Neural cell (in vitro differentiated cells): ENCODE measurements at regions not wholly inside any gene's neighbourhood (a gene's known extent, or its start where the extent isn't known, plus 50 kb on each side); places are given as distances from the start of the nearest gene placed in this dataset.

Experiments used
- H2AFZ ChIP-seq: fragments of 200-600, 300-800 bp; sonication (generic), shearing (Covaris generic); 2 replicates; pipeline ENCODE4 v1.6.0; 2014; ENCODE audit warnings: low read depth, mild to moderate bottlenecking, antibody characterized with exemption, low read length, moderate library complexity
- H3F3A ChIP-seq: fragments of 200-600 bp; shearing (Covaris generic); 2 replicates; pipeline ENCODE4 v1.6.1; 2016; ENCODE audit warnings: mild to moderate bottlenecking, moderate library complexity, mixed read lengths, antibody characterized with exemption, low read length; ENCODE audit not compliant: insufficient read depth, poor library complexity, severe bottlenecking
- H3K27ac ChIP-seq: fragments of 200-600, 300-800 bp; sonication (generic), shearing (Covaris generic); 2 replicates; pipeline ENCODE4 v1.5.1; 2014; ENCODE audit warnings: mild to moderate bottlenecking, low read length, moderate library complexity
- H3K27me3 ChIP-seq: fragments of 300-800, 200-600 bp; sonication (generic), shearing (Covaris generic); 2 replicates; pipeline ENCODE4 v1.6.0; 2014; ENCODE audit warnings: mild to moderate bottlenecking, low read depth, low read length, moderate library complexity; ENCODE audit not compliant: insufficient read depth
- H3K36me3 ChIP-seq: fragments of 300-800, 200-600 bp; sonication (generic), shearing (Covaris generic); 2 replicates; pipeline ENCODE4 v1.5.1; 2014; ENCODE audit warnings: mild to moderate bottlenecking, antibody characterized with exemption, low read length, moderate library complexity; ENCODE audit not compliant: insufficient read depth
- H3K4me2 ChIP-seq: fragments of 300-800, 200-600 bp; sonication (generic), shearing (Covaris generic); 2 replicates; pipeline ENCODE4 v1.6.0; 2014; ENCODE audit warnings: mild to moderate bottlenecking, low read length
- H3K4me3 ChIP-seq: fragments of 300-800, 200-600 bp; sonication (generic), shearing (Covaris generic); 2 replicates; pipeline ENCODE4 v1.5.1; 2014; ENCODE audit warnings: mild to moderate bottlenecking, low read length, moderate library complexity
- H3K79me2 ChIP-seq: fragments of 200-600 bp; shearing (Covaris generic); replicated peaks from 2 replicates; pipeline ENCODE4 v1.6.0; 2014; ENCODE audit warnings: mild to moderate bottlenecking, low read length, moderate library complexity; ENCODE audit not compliant: insufficient read depth
- H3K9ac ChIP-seq: fragments of 300-800, 200-600 bp; sonication (generic), shearing (Covaris generic); 2 replicates; pipeline ENCODE4 v1.6.1; 2016; ENCODE audit warnings: mild to moderate bottlenecking, low read length, mixed read lengths
- H3K9me2 ChIP-seq: fragments of 200-600 bp; shearing (Covaris generic); 2 replicates; pipeline ENCODE4 v1.6.1; 2016; ENCODE audit warnings: mild to moderate bottlenecking, low read length, mixed read lengths; ENCODE audit not compliant: insufficient read depth
- H3K9me3 ChIP-seq: fragments of 200-600, 300-800 bp; sonication (generic), shearing (Covaris generic); 2 replicates; pipeline ENCODE4 v1.6.1; 2016; ENCODE audit warnings: mild to moderate bottlenecking, mixed run types, low read length, moderate library complexity, mixed read lengths
- H4K20me1 ChIP-seq: fragments of 200-600 bp; shearing (Covaris generic); 2 replicates; pipeline ENCODE4 v1.6.1; 2016; ENCODE audit warnings: mild to moderate bottlenecking, mixed run types; ENCODE audit not compliant: insufficient read depth
- EP300 ChIP-seq: fragments of 450-650 bp; conservative IDR thresholded peaks from 2 replicates; pipeline ENCODE4 v1.6.1; 2014; ENCODE audit warnings: antibody characterized with exemption, mild to moderate bottlenecking, moderate library complexity; ENCODE audit not compliant: poor library complexity, severe bottlenecking
- EZH2 ChIP-seq: fragments of 200-600, 300-800 bp; shearing (Covaris generic), sonication (generic); IDR thresholded peaks from 2 replicates; pipeline ENCODE4 v1.6.1; 2014; ENCODE audit warnings: antibody characterized with exemption, low read length, borderline replicate concordance, mild to moderate bottlenecking; ENCODE audit not compliant: insufficient read depth, poor library complexity, severe bottlenecking
- MXI1 ChIP-seq: fragments of 450-650 bp; conservative IDR thresholded peaks from 2 replicates; pipeline ENCODE4 v1.6.1; 2014; ENCODE audit warnings: antibody characterized with exemption, mild to moderate bottlenecking; ENCODE audit not compliant: poor library complexity, severe bottlenecking
- POLR2AphosphoS5 ChIP-seq: IDR thresholded peaks from 2 replicates; pipeline ENCODE4 v1.6.1; 2012
- RAD21 ChIP-seq: fragments of 450-650 bp; conservative IDR thresholded peaks from 2 replicates; pipeline ENCODE4 v1.6.1; 2014; ENCODE audit warnings: antibody characterized with exemption, mild to moderate bottlenecking, moderate library complexity
- SMC3 ChIP-seq: fragments of 450-650 bp; conservative IDR thresholded peaks from 2 replicates; pipeline ENCODE4 v1.6.1; 2014; ENCODE audit warnings: antibody characterized with exemption, mild to moderate bottlenecking, moderate library complexity; ENCODE audit not compliant: poor library complexity
- TAF1 ChIP-seq: IDR thresholded peaks from 2 replicates; pipeline ENCODE4 v1.6.1; 2012; ENCODE audit warnings: low read depth
- TF ChIP-seq, protein P1 (sequence below): IDR thresholded peaks from 2 replicates; pipeline ENCODE4 v1.6.1; 2012; ENCODE audit warnings: borderline replicate concordance
- TF ChIP-seq, protein P2 (sequence below): fragments of 450-650 bp; IDR thresholded peaks from 2 replicates; pipeline ENCODE4 v1.5.1; 2014; ENCODE audit warnings: antibody characterized with exemption, mild to moderate bottlenecking, moderate library complexity; ENCODE audit not compliant: poor library complexity, severe bottlenecking

DNA sequence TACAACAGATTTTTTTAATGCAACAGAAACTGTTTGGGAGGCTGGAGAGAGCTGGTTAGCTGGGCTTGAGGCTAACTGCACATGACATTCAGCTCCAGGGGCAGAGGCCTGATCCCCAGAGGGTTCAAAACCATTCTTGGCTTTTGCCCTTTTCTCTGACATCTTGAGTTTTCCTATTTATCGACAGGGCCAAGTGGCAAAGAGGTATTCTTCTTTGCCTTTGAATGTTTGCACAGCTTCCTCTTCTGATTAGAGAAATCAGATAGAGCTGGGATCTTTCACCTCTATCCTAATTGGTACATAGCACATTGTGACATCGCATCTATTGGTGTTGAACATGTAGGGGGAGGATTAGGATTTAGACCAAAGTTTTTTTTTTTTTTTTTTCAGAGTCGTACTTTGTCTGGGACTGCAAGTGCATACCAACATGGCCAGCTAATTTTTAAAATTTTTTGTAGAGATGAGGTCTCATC lies 143.7 kb downstream of the ACTBL2 start:
- no peak for TF ChIP-seq SMC3
- TF ChIP-seq EZH2 = no peak
- TF ChIP-seq, protein P1, sequence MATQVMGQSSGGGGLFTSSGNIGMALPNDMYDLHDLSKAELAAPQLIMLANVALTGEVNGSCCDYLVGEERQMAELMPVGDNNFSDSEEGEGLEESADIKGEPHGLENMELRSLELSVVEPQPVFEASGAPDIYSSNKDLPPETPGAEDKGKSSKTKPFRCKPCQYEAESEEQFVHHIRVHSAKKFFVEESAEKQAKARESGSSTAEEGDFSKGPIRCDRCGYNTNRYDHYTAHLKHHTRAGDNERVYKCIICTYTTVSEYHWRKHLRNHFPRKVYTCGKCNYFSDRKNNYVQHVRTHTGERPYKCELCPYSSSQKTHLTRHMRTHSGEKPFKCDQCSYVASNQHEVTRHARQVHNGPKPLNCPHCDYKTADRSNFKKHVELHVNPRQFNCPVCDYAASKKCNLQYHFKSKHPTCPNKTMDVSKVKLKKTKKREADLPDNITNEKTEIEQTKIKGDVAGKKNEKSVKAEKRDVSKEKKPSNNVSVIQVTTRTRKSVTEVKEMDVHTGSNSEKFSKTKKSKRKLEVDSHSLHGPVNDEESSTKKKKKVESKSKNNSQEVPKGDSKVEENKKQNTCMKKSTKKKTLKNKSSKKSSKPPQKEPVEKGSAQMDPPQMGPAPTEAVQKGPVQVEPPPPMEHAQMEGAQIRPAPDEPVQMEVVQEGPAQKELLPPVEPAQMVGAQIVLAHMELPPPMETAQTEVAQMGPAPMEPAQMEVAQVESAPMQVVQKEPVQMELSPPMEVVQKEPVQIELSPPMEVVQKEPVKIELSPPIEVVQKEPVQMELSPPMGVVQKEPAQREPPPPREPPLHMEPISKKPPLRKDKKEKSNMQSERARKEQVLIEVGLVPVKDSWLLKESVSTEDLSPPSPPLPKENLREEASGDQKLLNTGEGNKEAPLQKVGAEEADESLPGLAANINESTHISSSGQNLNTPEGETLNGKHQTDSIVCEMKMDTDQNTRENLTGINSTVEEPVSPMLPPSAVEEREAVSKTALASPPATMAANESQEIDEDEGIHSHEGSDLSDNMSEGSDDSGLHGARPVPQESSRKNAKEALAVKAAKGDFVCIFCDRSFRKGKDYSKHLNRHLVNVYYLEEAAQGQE = no peak
- TF ChIP-seq, protein P2, sequence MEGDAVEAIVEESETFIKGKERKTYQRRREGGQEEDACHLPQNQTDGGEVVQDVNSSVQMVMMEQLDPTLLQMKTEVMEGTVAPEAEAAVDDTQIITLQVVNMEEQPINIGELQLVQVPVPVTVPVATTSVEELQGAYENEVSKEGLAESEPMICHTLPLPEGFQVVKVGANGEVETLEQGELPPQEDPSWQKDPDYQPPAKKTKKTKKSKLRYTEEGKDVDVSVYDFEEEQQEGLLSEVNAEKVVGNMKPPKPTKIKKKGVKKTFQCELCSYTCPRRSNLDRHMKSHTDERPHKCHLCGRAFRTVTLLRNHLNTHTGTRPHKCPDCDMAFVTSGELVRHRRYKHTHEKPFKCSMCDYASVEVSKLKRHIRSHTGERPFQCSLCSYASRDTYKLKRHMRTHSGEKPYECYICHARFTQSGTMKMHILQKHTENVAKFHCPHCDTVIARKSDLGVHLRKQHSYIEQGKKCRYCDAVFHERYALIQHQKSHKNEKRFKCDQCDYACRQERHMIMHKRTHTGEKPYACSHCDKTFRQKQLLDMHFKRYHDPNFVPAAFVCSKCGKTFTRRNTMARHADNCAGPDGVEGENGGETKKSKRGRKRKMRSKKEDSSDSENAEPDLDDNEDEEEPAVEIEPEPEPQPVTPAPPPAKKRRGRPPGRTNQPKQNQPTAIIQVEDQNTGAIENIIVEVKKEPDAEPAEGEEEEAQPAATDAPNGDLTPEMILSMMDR = no peak
- TF ChIP-seq MXI1 = no peak
- TF ChIP-seq POLR2AphosphoS5 = no peak
- no peak for TF ChIP-seq EP300
- TF ChIP-seq RAD21 = no peak
- TF ChIP-seq TAF1 = no peak
- Histone ChIP-seq H3K79me2 (no peaks in the 10 kb centered on the region), H2AFZ (no peak overlapping the region), H3K27ac (no peak overlapping the region), H3K4me2 (no peak overlapping the region), H3K9ac (no peak overlapping the region), H3K9me3 (no peaks in the 10 kb centered on the region), H3F3A (no peaks in the 10 kb centered on the region), H3K36me3 (no peaks in the 10 kb centered on the region), H3K27me3 (no peaks in the 10 kb centered on the region), H4K20me1 (no peaks in the 10 kb centered on the region), H3K9me2 (no peaks in the 10 kb centered on the region), H3K4me3 (no peak overlapping the region)

- H3K9me3 ChIP-seq = no peaks in the 10 kb centered on the region
- no peak overlapping the region for H3K27ac ChIP-seq
- H3K36me3 ChIP-seq = no peaks in the 10 kb centered on the region
- no peaks in the 10 kb centered on the region for H3K27me3 ChIP-seq
- H4K20me1 ChIP-seq = no peaks in the 10 kb centered on the region
- H3K4me3 ChIP-seq = no peak overlapping the region
- TF ChIP-seq MXI1 (no peak), EP300 (no peak), SMC3 (no peak), RAD21 (no peak), TAF1 (no peak), EZH2 (no peak), POLR2AphosphoS5 (no peak)
- TF ChIP-seq, protein P2 = no peak
- TF ChIP-seq, protein P1 = no peak
- H3F3A ChIP-seq = no peaks in the 10 kb centered on the region
- no peak overlapping the region for H2AFZ ChIP-seq
- H3K9ac ChIP-seq = no peak overlapping the region
- no peak overlapping the region for H3K4me2 ChIP-seq
- no peaks in the 10 kb centered on the region for H3K9me2 ChIP-seq
- no peaks in the 10 kb centered on the region for H3K79me2 ChIP-seq
These were observed 144.3 kb downstream of the ACTBL2 start for GRCh38 chr5:57338068-57338867.
